ENCODE measurements at regions not wholly inside any gene's neighbourhood (a gene's known extent, or its start where the extent isn't known, plus 50 kb on each side); places are given as distances from the start of the nearest gene placed in this dataset.

DNA sequence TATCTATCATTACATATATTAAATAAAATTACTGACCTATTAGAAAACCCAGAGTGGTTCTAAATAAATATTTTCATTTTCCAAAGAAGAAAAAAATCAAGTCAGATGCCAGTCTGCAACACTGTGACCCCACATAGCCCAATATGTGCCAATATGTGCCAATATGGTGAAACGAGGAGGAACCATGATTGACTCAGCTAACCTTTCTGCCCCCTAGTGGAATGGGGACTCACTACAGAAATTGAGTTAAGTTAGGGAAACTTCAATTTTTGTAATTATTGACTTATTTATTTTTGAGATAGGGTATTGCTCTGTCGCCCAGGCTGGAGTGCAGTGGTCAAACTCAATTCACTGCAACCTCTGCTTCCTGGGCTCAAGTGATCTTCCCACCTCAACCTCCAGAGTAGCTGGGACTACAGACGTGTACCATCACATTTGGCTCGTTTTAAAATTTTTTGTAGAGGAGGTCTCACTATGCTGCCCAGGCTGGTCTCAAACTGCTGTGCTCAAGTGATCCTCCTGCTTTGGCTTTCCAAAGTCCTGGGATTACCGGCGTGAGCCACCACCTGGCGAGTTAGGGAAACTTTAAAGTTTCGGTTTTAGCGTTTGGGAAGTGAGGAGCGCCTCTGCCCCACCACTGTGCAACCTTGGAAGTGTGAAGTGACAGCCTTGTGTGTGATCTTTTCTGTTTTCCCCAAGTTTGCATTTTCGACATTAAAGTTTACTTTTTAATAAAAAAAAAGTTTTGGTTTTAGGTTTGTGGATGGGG lies 116.8 kb upstream of the SHISA3 start:
- TF ChIP-seq, protein P1, sequence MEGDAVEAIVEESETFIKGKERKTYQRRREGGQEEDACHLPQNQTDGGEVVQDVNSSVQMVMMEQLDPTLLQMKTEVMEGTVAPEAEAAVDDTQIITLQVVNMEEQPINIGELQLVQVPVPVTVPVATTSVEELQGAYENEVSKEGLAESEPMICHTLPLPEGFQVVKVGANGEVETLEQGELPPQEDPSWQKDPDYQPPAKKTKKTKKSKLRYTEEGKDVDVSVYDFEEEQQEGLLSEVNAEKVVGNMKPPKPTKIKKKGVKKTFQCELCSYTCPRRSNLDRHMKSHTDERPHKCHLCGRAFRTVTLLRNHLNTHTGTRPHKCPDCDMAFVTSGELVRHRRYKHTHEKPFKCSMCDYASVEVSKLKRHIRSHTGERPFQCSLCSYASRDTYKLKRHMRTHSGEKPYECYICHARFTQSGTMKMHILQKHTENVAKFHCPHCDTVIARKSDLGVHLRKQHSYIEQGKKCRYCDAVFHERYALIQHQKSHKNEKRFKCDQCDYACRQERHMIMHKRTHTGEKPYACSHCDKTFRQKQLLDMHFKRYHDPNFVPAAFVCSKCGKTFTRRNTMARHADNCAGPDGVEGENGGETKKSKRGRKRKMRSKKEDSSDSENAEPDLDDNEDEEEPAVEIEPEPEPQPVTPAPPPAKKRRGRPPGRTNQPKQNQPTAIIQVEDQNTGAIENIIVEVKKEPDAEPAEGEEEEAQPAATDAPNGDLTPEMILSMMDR (IDR thresholded peaks at IDR 0.05; ENCODE audit: extremely low read depth in 1 of 2, insufficient read depth in 1 of 2, low read depth in 1 of 2, low read length in 2 of 2), result peak; percentile 68 to 69
- TF ChIP-seq EZH2 (IDR thresholded peaks at IDR 0.05; ENCODE audit: borderline replicate concordance, low read depth, low read length, severe bottlenecking), result no peak

Data from endothelial cell of umbilical vein (primary cell).